Dermis blood vessel endothelial cell (primary cell): ENCODE measurements at regions not wholly inside any gene's neighbourhood (a gene's known extent, or its start where the extent isn't known, plus 50 kb on each side); places are given as distances from the start of the nearest gene placed in this dataset.
A peak's percentile ranks its signal among the peaks of the same experiment; 100 is the strongest.

ENCODE experiments used
- DNase-seq: peaks from one replicate; pipeline ENCODE4 v3.0.0; 2010

DNA sequence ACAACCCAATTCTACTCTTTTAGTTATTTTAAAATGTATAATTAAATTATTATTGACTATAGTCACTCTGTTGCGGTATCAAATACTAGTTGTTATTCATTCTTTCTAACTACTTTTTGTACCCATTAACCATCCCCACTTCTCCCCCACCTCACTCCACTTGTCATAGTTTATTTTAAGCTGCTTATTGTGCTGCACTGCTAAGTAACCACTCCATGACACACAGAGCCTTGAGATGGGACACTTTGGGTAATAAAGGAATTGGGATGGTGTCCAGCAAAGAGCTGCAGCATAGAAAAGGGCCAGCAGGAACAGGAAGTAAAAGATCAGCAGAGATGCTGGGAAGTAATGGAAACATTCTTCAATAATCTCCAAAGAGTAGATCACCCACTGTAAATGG is 123.0 kb downstream of the RPS29 start:
- no peak for DNase-seq

DNA sequence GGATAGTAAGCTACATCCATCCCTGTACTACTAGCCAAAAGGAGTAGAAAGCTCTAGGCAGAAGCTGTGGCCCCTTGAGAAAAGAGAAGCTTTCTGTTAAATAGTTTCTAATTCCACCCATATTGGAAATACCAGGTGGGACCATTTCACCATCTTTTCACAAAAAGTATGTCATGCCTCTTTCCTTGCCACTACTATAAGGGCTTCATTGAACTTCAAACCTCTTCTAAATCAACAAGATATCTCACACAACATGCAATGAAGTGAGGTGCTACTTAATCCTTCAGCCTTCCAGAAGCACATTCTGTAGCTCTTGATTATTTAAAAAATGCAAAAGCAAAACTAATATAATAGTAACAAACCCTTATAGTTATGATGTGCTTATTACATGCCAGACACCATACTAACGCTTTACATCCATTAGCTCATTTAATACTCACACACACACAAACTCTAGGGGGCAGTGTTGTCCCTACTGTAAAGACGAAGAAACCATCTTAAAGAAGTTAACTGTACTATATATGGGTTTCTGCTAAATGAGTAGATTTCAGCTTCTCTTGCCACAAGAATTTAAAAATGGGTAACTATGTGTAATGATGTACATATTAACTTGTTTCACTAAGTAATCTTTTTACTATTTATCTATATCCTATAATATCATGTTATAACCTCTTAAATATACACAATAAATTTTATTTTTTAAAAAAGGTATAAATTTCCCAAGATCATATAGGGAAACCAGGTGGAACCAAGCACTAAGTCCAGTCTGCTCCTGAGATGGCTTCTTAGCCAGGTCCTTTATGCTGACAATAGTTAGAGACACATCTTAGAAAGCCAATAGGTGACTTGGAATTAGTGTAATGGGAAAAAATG is 124.4 kb downstream of the RPS29 start:
- peak; percentile 85 for DNase-seq

DNA sequence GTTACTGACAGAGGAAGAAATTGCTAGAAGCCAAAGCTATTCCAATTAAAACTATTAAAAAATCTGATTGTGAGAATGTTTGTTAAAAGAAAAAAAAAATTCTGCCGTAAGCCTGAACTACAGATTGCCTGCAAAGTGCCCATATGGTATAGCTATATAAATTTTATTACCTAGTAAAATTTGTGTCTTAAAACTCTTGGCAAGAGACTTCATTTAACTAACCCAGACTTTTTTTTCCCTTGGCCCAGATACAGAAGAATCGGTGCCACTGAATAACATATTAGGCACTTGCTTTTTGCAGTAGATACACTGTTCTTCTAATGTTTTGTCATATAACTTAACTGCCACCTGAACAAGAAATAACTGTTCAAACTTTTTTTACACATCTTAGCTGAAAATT is 125.5 kb downstream of the RPS29 start:
- no peak for DNase-seq

DNA sequence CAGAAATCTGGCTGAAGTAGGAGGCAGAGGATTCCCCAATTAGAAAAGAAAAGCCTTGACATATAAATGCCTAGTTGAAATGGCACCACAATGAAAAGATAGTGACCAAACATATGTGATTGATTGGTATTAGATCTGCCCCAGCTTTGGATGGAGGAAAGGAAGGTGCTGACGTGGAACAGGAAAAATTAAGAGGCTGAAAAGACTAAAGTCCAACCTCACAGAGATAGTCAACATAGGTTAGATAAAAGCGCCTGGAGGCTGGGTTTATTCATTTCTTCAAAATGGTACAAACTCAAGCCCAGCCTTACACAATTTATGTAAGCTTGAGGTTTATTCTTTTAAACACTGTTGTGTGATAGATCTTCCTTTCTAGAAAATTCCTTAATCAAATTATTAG is 129.6 kb downstream of the RPS29 start:
- DNase-seq: no peak

DNA sequence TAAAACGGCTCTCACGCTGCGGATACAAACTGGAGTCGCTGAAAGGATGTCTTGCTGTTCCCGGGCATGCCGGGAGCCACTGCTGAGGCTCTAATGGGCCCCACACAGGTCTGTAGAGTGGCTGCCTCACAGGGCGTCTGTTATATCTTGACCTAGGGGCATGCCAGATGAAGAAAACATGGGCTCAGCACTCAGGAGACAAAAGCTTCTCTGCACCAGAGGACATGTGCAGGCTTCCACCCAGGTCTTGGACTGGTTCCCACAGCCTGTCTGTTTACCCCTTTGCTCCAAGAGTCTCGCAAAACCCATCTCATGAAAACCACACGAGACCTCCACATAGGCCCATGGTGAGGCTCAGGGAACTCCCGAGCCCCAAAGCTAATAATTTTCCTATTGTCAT is 134.2 kb downstream of the RPS29 start:
- no peak for DNase-seq

DNA sequence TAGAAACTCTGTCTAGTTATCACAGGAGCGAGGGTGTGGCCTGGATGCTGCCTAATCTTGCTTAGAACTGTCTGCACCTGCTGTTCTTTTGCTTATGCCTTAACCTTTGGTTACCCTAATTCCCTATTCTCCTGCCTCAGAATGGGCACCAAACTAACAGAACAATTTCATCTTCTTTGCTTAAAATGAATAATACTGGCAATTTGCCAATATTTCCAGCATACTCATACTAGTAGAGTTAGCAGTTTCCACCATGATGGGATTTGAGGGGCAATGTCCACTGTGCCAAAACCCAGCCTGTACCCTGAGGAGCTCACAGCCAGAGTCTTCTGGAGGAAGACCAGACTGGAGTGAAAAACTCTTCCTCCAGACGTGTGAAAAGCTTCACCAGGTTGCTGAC is 136.4 kb downstream of the RPS29 start:
- no peak for DNase-seq

DNA sequence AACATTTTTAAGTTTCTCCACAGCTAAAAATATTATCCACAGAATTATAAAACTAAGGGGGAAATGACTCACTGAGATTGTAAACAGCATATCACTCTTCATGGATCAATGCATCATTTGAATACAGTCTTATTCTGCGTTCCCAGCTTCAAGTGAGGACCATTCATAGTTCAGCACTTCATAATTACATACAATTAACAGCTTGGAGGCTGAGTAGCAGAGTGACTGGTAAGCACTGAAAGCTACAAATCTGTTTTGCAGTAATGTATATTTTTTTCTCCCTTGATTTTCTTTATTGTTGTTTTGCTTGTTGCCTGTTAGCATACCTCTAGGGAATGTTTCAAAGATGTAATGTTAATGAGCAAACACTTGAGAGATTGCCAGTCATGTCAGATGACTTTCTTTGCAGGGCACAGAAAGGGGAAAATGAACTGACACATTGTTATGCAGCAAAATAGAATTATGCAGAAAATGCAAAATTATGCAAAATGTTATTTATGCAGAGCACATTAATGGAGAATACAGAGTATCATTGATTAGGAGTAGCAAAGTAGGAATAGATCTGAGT is 138.6 kb downstream of the RPS29 start:
- DNase-seq: no peak

DNA sequence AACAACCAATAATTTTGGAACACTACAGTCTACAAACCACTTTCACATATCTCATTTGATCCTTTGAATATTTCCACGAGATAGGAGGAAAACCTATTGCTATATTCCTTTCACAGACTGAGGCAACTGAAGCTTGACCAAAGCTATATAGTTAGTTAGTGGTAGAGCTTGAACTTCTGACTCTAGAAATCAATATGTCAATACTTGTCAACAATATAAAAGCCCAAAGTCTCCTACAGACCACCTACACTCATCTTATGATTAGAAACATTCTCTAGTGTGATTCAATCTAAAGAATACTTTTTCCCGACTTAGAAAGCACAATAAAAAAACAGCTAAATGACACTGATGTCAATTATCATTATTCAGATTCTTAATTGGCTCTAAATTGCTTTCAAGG is 139.4 kb downstream of the RPS29 start:
- DNase-seq: no peak

DNA sequence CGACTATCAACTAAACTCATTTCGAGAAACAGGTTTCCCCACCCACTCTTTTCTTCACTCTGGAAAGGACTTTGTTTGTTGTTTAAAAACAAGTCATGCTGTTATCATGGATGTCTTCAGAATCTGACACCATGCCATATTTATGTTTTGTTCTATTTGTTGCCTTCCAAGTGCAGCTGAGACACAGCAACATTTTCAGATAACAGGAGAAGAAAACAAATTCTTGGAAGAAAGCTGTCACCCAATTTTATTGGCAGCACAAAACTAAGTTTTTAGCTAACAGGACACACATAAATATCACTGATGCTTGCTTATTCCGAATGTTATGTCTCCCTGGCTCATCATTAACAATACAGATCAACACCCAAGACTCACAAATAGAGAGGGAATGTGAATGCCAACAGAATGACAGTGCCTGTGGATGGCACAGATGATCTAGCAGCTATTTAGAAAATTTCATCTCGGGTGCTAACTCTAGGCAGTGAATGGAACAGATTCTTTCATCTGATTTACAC is 147.9 kb downstream of the RPS29 start:
- no peak for DNase-seq

DNA sequence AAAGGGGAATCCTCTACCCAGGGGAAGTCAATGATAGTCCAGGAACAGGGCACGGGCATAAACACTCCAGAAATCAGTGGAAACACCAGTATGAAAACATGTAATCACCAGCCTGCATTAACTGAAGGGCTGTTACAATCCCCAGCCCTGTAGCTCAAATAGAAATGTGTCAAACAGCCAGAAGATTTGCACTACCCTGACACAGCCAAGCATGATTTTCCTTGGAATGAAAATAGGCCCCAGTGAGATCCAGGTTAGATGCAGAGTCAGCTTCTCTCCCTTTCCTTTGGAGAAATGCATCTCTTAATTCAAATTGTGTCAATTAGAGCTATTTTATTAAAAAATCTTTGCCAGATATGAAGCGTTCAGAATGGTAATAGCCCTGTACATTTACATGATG is 158.1 kb downstream of the RPS29 start:
- DNase-seq: no peak

DNA sequence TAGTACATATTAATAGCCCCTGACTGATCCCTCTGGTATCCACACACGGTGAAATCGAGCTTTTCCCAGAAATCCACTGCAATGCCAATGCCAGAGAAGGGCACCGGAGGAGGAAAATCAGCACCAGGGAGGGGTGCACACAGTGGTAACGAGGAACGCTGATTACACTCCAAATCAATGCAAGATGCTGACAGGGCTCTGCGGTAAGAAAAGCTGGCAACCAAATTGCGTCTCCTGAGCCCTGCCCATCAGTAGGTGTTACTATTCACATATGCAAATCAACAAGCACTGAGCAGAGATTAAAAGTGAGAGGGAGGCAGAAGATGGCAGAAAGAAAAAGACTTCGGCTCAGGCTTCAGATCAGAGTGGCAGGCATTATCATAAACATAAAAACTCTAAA is 159.1 kb downstream of the RPS29 start:
- no peak for DNase-seq

DNA sequence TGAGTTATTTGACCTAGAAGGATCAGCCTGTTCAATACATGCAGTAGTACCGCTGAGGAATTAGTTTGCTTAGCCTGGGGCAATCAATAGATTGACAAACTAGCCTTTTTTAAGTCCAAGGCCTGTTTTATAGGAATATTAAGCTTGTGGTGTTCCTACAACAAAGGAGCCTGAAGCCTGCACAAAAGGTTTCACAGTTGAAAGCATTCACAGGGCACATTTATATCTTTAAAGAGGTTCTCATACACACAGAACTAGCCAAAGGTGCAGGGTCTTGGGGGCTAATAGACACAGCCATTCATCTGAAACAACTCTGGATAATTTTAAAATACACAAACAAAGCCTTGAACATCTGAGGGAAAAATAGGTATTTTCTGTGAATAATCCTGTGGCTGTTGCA is 160.3 kb downstream of the RPS29 start:
- DNase-seq: no peak

DNA sequence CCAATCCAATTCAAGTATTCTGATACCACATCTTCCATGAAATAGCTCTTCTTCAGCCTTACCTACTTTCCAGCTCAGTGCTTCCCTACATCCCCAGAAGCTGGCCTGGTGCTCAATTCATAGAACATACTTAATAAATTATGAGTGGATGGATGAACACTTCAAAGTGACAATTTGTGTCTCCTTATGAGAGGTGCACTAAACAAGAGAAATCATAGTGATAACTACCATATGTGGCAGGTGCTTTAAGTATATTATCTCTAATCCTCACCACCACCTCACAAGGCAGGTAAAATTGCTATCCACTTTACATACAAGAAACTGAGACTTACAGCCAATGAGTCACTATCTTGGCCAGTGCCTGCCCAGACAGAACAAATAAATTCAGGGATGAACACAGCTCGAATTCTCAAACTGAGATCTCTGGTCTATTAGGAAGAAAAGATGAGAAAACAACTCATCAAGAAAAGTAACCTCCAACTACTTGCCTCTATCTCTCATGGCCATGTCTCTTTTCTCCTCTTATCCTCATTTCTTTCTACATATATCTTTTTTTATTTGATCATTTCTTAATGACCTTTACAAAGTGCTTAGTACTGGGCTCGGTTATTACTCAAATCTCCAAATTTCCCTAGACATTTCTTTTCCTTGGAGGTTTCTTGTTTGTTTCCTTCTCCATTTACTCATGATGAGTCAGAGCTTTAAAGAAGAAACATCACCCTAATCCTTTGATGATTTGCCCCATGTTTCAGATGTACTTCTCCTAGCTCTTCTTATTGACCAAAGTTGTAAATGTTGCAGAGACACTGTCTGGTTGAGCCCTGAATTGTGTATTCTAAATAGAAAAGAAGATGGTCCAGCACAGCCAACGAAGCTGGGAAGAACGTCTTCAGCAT is 161.5 kb downstream of the RPS29 start:
- no peak for DNase-seq

DNA sequence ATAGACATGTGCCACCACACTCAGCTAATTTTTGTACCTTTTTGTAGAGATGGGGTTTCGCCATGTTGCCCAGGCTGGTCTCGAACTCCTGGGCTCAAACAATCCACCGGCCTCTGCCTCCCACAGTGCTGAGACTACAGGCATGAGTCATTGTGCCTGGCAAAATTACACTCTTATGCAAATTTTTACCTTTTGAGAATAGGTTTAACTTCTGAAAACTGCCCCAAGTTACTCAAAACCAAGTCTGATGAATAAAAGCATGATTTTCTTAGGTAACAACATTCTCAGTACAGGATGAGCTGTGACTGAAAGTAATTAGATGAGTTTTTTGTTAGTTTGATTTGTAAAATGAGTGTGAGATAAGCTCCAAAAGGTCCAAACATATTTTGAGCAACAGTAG is 166.0 kb downstream of the RPS29 start:
- no peak for DNase-seq

DNA sequence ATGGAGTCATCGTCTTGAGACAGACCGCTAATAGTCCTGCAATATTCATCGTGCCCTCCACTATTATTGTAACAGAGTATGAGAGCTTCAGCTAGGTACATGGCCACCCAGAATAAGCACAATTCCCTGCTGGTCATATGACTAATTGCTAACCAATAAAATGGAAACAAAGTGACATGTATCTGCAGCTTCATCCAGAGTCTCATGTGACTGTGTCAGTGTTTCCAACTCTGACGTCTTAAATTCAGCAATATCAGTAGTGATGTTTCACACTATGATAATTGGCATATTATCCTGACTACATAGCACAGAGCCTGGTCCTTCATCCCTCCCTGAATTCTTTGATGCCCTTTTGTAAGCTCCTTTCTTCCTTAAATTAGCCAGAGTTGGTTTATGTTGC is 167.4 kb downstream of the RPS29 start:
- no peak for DNase-seq

DNA sequence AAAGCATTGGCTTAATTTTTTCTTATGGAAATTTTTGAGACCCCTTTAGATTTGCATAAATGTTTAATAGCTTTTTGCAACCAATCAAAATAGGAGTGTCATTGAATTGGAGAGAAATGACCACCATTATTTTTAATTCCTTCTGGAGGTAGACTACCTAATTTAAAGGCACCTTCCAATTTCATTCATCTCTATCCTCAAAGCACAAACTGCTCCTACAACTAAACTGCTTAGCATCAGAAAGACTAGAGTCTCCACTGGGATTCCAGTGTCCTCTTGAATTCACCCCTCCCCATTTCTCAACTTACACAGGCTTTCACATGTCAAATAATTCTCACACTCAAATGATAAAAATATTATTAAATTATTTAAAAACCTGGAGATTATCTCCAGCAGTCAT is 168.4 kb downstream of the RPS29 start:
- no peak for DNase-seq

DNA sequence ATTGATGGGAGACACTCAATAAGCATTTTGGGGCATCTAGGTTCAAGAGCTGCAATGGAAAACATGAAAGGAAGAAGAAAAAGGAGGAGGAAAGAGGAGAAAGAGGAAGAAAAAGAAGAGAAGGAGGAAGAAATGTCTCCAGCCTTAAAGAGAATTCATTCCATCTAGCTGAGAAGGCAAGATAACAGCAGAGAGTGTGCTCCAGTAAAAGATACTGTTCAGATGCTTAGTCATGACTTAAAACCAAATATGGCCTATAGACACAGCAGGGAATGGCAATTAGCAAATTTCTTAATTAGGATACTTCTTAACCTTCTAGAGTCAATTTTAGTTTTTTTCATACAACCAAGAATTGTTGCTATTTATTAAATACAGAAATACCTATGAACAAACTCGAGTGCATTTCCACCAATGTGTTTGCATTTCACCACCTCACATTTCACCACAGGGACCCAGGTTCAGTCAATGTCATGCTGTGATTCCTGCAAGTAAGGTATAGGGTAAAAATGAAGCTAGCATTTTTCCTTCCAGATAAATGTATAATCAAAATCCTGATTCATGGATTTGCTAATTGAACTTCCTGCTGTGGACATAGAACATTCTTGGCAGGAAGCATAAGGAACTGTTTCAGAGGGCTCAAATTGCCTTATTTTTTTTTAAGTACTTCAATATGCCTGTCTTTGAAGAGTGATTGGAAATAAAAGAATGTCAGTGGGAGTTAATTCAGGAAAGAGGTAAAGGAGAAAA is 177.8 kb downstream of the RPS29 start:
- no peak for DNase-seq

DNA sequence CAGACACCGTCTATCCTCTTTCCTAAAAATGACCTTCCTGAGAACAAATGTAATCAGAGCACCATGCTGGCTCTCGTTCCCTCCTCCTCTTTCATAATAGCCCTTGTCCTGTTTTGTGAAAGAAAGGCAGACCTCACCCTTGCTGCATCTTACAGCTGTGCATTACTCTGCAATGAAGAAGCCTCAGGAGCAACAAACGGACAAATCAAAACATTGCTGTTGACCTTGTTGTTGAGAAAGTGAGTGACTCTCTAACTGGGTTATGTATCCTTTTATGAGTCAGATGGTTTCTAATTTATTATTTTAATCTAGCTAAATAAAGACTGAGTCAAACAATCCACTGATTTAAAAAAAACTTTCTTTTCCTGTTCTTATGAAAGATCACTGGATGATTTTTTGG is 180.9 kb downstream of the RPS29 start:
- DNase-seq: no peak

DNA sequence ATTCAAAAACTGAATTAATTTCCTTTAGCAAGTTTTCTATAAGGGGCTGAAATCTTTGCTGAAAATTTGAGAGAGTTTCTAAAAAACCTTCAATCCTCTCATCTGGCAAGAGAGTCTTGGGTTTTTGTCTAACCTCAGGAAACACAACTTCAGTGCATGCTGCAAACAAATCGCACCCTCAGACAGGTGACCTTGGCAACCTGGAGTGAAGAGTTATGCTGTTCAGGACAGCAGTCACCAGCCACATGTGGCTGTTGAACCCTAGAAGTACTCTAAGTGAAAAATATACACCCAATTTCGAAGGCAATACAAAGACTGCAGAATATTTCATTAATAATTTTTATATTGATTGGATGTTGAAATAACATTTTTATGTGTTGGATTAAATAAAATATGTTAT is 184.8 kb downstream of the RPS29 start:
- DNase-seq: no peak

DNA sequence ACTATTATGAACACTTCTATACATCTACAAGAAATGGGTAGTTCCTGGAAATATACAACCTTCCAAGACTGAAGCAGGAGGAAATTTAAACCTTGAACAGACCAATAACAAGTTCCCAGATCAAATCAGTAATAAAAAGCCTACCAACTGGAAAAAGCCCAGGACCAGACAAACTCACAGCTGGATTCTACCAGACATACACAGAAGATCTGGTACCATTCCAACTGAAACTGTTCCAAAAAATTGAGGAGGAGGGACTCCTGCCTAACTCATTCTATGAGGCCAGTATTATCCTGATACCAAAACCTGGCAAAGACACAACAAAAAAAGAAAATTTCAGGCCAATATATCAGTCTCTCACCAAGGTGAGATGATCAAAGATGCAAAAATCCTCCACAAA is 189.4 kb downstream of the RPS29 start:
- no peak for DNase-seq

DNA sequence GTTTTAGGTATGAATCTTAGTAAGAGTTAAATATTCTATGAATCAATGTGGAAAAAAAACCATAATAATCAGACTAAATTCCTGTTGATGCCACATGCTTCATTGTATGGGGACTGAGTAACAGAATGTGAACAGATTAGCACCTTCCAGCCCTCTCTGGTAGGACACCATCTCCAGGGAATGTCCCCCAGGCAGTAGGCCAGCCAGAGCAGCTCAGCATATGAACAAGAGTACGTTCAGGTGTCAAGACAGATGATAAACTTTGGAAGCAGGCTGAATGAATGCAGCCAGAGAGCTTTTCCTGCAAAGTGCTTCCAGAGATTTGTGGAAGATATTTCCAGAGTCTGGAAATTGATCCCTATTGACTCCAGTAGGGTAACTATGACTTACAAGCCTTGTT is 204.4 kb downstream of the RPS29 start:
- no peak for DNase-seq

DNA sequence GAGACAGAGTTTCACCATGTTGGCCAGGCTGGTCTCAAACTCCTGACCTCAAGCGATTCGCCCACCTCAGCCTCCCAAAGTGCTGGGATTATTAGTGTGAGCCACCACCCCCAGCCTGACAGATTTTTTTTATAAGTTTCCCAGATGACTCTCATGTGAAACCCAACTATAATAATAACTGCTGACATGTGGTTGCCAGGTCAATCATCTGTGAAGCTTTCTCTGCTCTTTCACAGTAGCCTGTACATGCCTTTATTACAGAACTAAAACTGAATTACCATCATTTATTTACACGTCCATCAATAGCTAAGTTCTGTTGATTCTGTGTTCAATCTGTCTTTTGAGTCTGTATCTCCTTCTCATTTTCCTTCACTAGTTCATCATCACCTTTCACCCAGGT is 218.5 kb downstream of the RPS29 start:
- no peak for DNase-seq

DNA sequence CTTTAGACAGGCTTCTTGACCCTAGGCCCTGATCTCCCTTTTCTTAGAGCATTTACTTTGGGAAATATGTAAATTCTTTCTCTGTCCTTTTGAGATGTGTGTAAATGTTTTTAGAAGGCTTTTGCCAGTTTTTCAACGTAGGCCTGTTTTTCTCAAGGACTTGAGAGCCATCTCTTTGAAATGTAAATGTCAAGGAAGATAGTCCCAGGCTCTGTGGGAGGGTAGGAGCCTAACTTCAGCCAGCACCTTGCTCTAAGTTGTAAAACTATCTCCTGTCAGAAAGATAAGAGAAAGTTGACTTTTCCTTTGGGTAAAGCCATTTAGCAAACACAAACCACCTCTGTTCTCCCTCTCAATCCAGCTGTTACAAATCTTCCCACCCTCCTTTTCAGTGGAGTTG is 219.8 kb downstream of the RPS29 start:
- DNase-seq: no peak
